LNCaP clone FGC (cell line): ENCODE measurements at regions not wholly inside any gene's neighbourhood (a gene's known extent, or its start where the extent isn't known, plus 50 kb on each side); places are given as distances from the start of the nearest gene placed in this dataset.

Experiments used
- DNase-seq: peaks from one replicate; pipeline ENCODE4 v3.0.0-alpha.2; 2011; ENCODE audit warnings: low read depth
- H3K4me3 ChIP-seq: 2 replicates; pipeline ENCODE4 v1.5.1; 2011; ENCODE audit warnings: mild to moderate bottlenecking, low read depth, low read length, control low read depth
- CTCF ChIP-seq: IDR thresholded peaks from 2 replicates; pipeline ENCODE4 v1.5.1; 2012; ENCODE audit warnings: mild to moderate bottlenecking; ENCODE audit not compliant: control insufficient read depth, insufficient read depth; ENCODE audit errors: extremely low read depth

- no peak for DNase-seq
- no peak for TF ChIP-seq CTCF
- no peak overlapping the region for H3K4me3 ChIP-seq
These were observed 176.8 kb upstream of the ZNF507 start for GRCh38 chr19:32168606-32169005.

GRCh38 chr19:32171719-32172151 is 173.7 kb upstream of the ZNF507 start:
- no peak overlapping the region for H3K4me3 ChIP-seq
- DNase-seq = no peak
- no peak for TF ChIP-seq CTCF

- TF ChIP-seq CTCF = no peak
- DNase-seq = no peak
These were observed 172.7 kb upstream of the ZNF507 start for GRCh38 chr19:32172566-32173160.

GRCh38 chr19:32173836-32174235 is 171.6 kb upstream of the ZNF507 start:
- no peak for TF ChIP-seq CTCF
- no peak for DNase-seq
- H3K4me3 ChIP-seq = no peak overlapping the region

More at GRCh38 chr19:32172566-32173160, 172.7 kb upstream of the ZNF507 start:
- no peak overlapping the region for H3K4me3 ChIP-seq

GRCh38 chr19:32174386-32175113 is 170.9 kb upstream of the ZNF507 start:
- H3K4me3 ChIP-seq = no peak overlapping the region
- no peak for TF ChIP-seq CTCF
- no peak for DNase-seq

GRCh38 chr19:32176591-32176990 is 168.8 kb upstream of the ZNF507 start:
- no peak for TF ChIP-seq CTCF
- no peak overlapping the region for H3K4me3 ChIP-seq
- DNase-seq = no peak
